ENCODE measurements at regions not wholly inside any gene's neighbourhood (a gene's known extent, or its start where the extent isn't known, plus 50 kb on each side); places are given as distances from the start of the nearest gene placed in this dataset.

DNA sequence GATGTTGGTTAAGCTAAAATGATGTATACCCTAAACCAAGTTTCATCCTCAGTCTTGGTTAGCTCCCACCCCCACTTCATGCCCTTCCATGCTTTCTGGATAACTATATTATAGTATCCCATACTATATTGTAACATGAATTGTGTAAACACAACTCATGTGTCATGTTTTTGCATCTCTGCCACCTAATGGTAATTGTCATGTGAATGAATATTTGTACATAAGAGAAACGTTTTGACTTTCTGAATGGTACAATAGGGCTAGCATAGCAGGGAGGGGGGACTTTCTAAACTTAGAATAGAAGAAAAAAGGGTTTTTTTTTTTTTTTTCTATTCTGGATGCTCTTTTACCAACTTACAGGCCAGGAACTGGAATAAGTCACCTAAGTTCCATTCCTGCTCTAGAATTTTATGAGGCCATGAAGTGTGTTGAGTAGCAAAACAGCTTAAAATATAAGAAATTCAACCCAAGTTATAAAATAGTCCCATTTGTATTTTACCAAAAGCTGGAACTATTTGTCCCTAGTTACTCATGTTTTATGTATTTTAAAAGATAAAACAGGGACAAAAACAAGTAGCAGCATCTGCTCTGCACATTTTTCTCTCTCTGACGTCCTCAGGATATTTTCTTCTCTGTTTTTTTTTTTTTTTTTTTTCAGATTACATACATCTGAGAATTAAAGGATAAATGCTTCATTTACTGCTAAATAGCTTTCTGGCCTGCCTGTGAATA, 77.4 kb downstream of the HLX start:
- Histone ChIP-seq H2AFZ (ENCODE audit: low read depth, low read length) (no peak overlapping the region), H3K9me1 (replicated peaks; ENCODE audit: control insufficient read depth, extremely low read depth, insufficient read depth, low read length) (no peaks in the 10 kb centered on the region), H4K20me1 (replicated peaks; ENCODE audit: control insufficient read depth, extremely low read depth, insufficient read depth, low read length) (no peaks in the 10 kb centered on the region), H3K27ac (ENCODE audit: insufficient read depth, low read depth, low read length) (no peak overlapping the region), H3K4me3 (replicated peaks in 1 of 3; ENCODE audit: insufficient read depth in 1 of 3, low read depth in 1 of 3, low read length in 3 of 3) (no peak overlapping the region), H3K36me3 (ENCODE audit: control insufficient read depth in 2 of 2, extremely low read depth in 1 of 2, insufficient read depth in 2 of 2, low read length in 2 of 2) (no peaks in the 10 kb centered on the region), H3K27me3 (ENCODE audit: control insufficient read depth in 2 of 2, insufficient read depth in 2 of 2, low read length in 2 of 2) (no peaks in the 10 kb centered on the region), H3K9me3 (replicated peaks; ENCODE audit: control insufficient read depth, insufficient read depth, low read length) (no peaks in the 10 kb centered on the region), H3K9ac (replicated peaks; ENCODE audit: extremely low read depth, insufficient read depth, low read length) (no peak overlapping the region), H3K4me1 (ENCODE audit: control insufficient read depth, extremely low read depth, insufficient read depth, low read length) (no peaks in the 10 kb centered on the region), H3K4me2 (ENCODE audit: insufficient read depth, low read length) (no peak overlapping the region), H3K79me2 (ENCODE audit: control insufficient read depth, insufficient read depth, low read length) (no peaks in the 10 kb centered on the region)
- no peak for TF ChIP-seq MYC (IDR thresholded peaks at IDR 0.05; ENCODE audit: low read depth, low read length)
- no peak for TF ChIP-seq EZH2 (IDR thresholded peaks at IDR 0.05; ENCODE audit: borderline replicate concordance, low read depth, low read length, severe bottlenecking)
- TF ChIP-seq, protein P1, sequence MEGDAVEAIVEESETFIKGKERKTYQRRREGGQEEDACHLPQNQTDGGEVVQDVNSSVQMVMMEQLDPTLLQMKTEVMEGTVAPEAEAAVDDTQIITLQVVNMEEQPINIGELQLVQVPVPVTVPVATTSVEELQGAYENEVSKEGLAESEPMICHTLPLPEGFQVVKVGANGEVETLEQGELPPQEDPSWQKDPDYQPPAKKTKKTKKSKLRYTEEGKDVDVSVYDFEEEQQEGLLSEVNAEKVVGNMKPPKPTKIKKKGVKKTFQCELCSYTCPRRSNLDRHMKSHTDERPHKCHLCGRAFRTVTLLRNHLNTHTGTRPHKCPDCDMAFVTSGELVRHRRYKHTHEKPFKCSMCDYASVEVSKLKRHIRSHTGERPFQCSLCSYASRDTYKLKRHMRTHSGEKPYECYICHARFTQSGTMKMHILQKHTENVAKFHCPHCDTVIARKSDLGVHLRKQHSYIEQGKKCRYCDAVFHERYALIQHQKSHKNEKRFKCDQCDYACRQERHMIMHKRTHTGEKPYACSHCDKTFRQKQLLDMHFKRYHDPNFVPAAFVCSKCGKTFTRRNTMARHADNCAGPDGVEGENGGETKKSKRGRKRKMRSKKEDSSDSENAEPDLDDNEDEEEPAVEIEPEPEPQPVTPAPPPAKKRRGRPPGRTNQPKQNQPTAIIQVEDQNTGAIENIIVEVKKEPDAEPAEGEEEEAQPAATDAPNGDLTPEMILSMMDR (IDR thresholded peaks at IDR 0.05; ENCODE audit: extremely low read depth in 1 of 2, insufficient read depth in 1 of 2, low read depth in 1 of 2, low read length in 2 of 2), result no peak
- TF ChIP-seq POLR2AphosphoS5 (IDR thresholded peaks at IDR 0.05; ENCODE audit: insufficient read depth, low read depth, low read length), result no peak
- TF ChIP-seq FOS (IDR thresholded peaks at IDR 0.05; ENCODE audit: borderline replicate concordance, insufficient read depth, low read length), result no peak
- TF ChIP-seq POLR2A (IDR thresholded peaks at IDR 0.05; ENCODE audit: low read depth, low read length), result no peak
- TF ChIP-seq, protein P2, sequence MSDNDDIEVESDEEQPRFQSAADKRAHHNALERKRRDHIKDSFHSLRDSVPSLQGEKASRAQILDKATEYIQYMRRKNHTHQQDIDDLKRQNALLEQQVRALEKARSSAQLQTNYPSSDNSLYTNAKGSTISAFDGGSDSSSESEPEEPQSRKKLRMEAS (IDR thresholded peaks at IDR 0.05; ENCODE audit: insufficient read depth, insufficient read length), result no peak
- no peak for TF ChIP-seq GATA2 (IDR thresholded peaks at IDR 0.05; ENCODE audit: insufficient read depth, insufficient read length, low read depth, low read length)
- FAIRE-seq, result no peak
- intact Hi-C loops (cut with micrococcal nuclease) (no loop called here), dilution Hi-C loops (cut with MboI; ENCODE audit: extremely low pct_ligation_motif_present, low sequenced_read_pairs) (no loop called here)
- CTCF ChIA-PET, result interaction anchor here (0.7 to 1.5 kb wide), 4 partner anchors 10 to 256 kb away, joined by 3 to 5 read pairs (median 4); no protein-coding TSS in a partner anchor
- no peak for DNase-seq (ENCODE audit: low read depth, low spot score)
- no TSS peak for BruUV-seq (replicated peaks)
- POLR2A ChIA-PET, result interaction anchor here (0.7 kb wide), 1 partner anchor 146 kb away, joined by 6 read pairs; no protein-coding TSS in a partner anchor
